ENCODE measurements at regions not wholly inside any gene's neighbourhood (a gene's known extent, or its start where the extent isn't known, plus 50 kb on each side); places are given as distances from the start of the nearest gene placed in this dataset.
A peak's percentile ranks its signal among the peaks of the same experiment; 100 is the strongest.

GRCh38 chr4:165684177-165684805 lies 188.7 kb upstream of the TLL1 start:
- dilution Hi-C loops (cut with MboI; ENCODE audit: extremely low pct_ligation_motif_present, low sequenced_read_pairs), result no loop called here
- Histone ChIP-seq H3K4me3 (ENCODE audit: control insufficient read depth in 2 of 3, extremely low read depth in 1 of 3, insufficient read depth in 2 of 3, low read depth in 1 of 3, low read length in 3 of 3) (no peak overlapping the region), H3K9me3 (ENCODE audit: control insufficient read depth, low read depth, low read length) (no peaks in the 10 kb centered on the region), H3K27ac (ENCODE audit: control insufficient read depth, insufficient read depth, low read length) (no peak overlapping the region), H2AFZ (ENCODE audit: control insufficient read depth, low read length) (peak overlapping the region; percentile 1), H3K4me2 (ENCODE audit: control insufficient read depth, extremely low read depth, insufficient read depth, low read depth, low read length) (peak overlapping the region; percentile 9), H3K4me1 (ENCODE audit: control insufficient read depth, extremely low read depth, insufficient read depth, low read length) (peaks cover 24% of the 10 kb centered on the region), H3K36me3 (ENCODE audit: control insufficient read depth in 2 of 2, extremely low read depth in 1 of 2, insufficient read depth in 2 of 2, low read length in 2 of 2) (no peaks in the 10 kb centered on the region), H3K9ac (ENCODE audit: control insufficient read depth, extremely low read depth, insufficient read depth, low read length) (no peak overlapping the region), H3K27me3 (ENCODE audit: control insufficient read depth, extremely low read depth, insufficient read depth, low read length) (no peaks in the 10 kb centered on the region), H3K9me1 (ENCODE audit: control insufficient read depth, extremely low read depth, insufficient read depth, low read length) (no peaks in the 10 kb centered on the region), H3K79me2 (ENCODE audit: control insufficient read depth, insufficient read depth, low read length) (no peaks in the 10 kb centered on the region), H4K20me1 (ENCODE audit: control insufficient read depth, extremely low read depth, insufficient read depth, low read length) (no peaks in the 10 kb centered on the region)
- FAIRE-seq, result peak; percentile 94
- no peak for TF ChIP-seq EZH2 (IDR thresholded peaks at IDR 0.05; ENCODE audit: low read length)
- TF ChIP-seq, protein P1, sequence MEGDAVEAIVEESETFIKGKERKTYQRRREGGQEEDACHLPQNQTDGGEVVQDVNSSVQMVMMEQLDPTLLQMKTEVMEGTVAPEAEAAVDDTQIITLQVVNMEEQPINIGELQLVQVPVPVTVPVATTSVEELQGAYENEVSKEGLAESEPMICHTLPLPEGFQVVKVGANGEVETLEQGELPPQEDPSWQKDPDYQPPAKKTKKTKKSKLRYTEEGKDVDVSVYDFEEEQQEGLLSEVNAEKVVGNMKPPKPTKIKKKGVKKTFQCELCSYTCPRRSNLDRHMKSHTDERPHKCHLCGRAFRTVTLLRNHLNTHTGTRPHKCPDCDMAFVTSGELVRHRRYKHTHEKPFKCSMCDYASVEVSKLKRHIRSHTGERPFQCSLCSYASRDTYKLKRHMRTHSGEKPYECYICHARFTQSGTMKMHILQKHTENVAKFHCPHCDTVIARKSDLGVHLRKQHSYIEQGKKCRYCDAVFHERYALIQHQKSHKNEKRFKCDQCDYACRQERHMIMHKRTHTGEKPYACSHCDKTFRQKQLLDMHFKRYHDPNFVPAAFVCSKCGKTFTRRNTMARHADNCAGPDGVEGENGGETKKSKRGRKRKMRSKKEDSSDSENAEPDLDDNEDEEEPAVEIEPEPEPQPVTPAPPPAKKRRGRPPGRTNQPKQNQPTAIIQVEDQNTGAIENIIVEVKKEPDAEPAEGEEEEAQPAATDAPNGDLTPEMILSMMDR (optimal IDR thresholded peaks at IDR 0.05 in 1 of 3, IDR thresholded peaks at IDR 0.05 in 1 of 3, conservative IDR thresholded peaks at IDR 0.05 in 1 of 3; ENCODE audit: extremely low read depth in 1 of 3, insufficient read depth in 2 of 3, low read length in 3 of 3), result no peak
- no peak for DNase-seq (ENCODE audit: low read depth, low spot score)

DNA sequence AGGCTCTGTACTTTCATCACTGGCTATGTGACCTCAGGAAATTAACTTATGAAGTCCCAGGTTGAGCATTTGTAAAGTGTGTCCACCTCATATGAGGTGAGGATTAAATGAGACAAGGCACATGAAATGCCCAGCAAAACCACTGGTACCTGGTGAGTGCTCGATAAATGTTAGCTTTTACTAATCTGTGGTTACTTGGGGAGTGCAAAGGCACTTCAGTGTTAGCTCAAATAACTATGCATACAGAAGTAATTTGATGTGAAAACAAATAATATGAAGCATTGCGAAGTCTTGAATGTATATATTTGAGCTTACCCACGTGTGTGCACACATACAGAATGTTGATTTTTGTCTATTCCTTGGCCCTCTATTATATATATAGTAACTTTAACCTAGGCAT lies 186.3 kb upstream of the TLL1 start:
- H3K36me3 ChIP-seq (ENCODE audit: control insufficient read depth in 2 of 2, extremely low read depth in 1 of 2, insufficient read depth in 2 of 2, low read length in 2 of 2), result no peaks in the 10 kb centered on the region
- no peak overlapping the region for H3K27ac ChIP-seq (ENCODE audit: control insufficient read depth, insufficient read depth, low read length)
- peaks cover 19% of the 10 kb centered on the region for H3K4me1 ChIP-seq (ENCODE audit: control insufficient read depth, extremely low read depth, insufficient read depth, low read length)
- no peaks in the 10 kb centered on the region for H3K27me3 ChIP-seq (ENCODE audit: control insufficient read depth, extremely low read depth, insufficient read depth, low read length)
- H3K9me1 ChIP-seq (ENCODE audit: control insufficient read depth, extremely low read depth, insufficient read depth, low read length), result no peaks in the 10 kb centered on the region
- no peak overlapping the region for H3K4me3 ChIP-seq (ENCODE audit: control insufficient read depth in 2 of 3, extremely low read depth in 1 of 3, insufficient read depth in 2 of 3, low read depth in 1 of 3, low read length in 3 of 3)
- TF ChIP-seq EZH2 (IDR thresholded peaks at IDR 0.05; ENCODE audit: low read length), result no peak
- TF ChIP-seq, protein P1 (optimal IDR thresholded peaks at IDR 0.05 in 1 of 3, IDR thresholded peaks at IDR 0.05 in 1 of 3, conservative IDR thresholded peaks at IDR 0.05 in 1 of 3; ENCODE audit: extremely low read depth in 1 of 3, insufficient read depth in 2 of 3, low read length in 3 of 3), result no peak
- no peaks in the 10 kb centered on the region for H4K20me1 ChIP-seq (ENCODE audit: control insufficient read depth, extremely low read depth, insufficient read depth, low read length)
- no peak overlapping the region for H2AFZ ChIP-seq (ENCODE audit: control insufficient read depth, low read length)
- H3K9ac ChIP-seq (ENCODE audit: control insufficient read depth, extremely low read depth, insufficient read depth, low read length), result no peak overlapping the region
- H3K79me2 ChIP-seq (ENCODE audit: control insufficient read depth, insufficient read depth, low read length), result no peaks in the 10 kb centered on the region
- DNase-seq (ENCODE audit: low read depth, low spot score), result no peak
- no peaks in the 10 kb centered on the region for H3K9me3 ChIP-seq (ENCODE audit: control insufficient read depth, low read depth, low read length)
- FAIRE-seq, result no peak
- no peak overlapping the region for H3K4me2 ChIP-seq (ENCODE audit: control insufficient read depth, extremely low read depth, insufficient read depth, low read depth, low read length)
- dilution Hi-C loops (cut with MboI; ENCODE audit: extremely low pct_ligation_motif_present, low sequenced_read_pairs), result no loop called here
